ENCODE measurements at regions not wholly inside any gene's neighbourhood (a gene's known extent, or its start where the extent isn't known, plus 50 kb on each side); places are given as distances from the start of the nearest gene placed in this dataset.

GRCh38 chr16:86353148-86353547, 157.2 kb upstream of the FOXF1 start:
- no peak for DNase-seq
- H3K9me3 Mint-ChIP-seq: peaks cover 0 to 10% (median 7%) of the 10 kb centered on the region in 7 donors
- no peaks in the 10 kb centered on the region for H3K36me3 ChIP-seq (replicated peaks in 1 of 2; ENCODE audit: control insufficient read depth in 1 of 2, insufficient read depth in 2 of 2, low read length in 2 of 2)
- no peak overlapping the region for H2AFZ ChIP-seq (ENCODE audit: insufficient read depth, low read depth, low read length, poor library complexity, severe bottlenecking)
- H3K4me3 ChIP-seq (replicated peaks in 1 of 3; ENCODE audit: low read depth in 2 of 3, low read length in 3 of 3): no peak overlapping the region
- no peaks in the 10 kb centered on the region for H3K79me2 ChIP-seq (ENCODE audit: insufficient read depth, low read length)
- H3K27me3 Mint-ChIP-seq (ENCODE audit: low read depth in 3 of 3): peaks cover 25 to 37% (median 27%) of the 10 kb centered on the region in 3 donors
- no peaks in the 10 kb centered on the region for H3K4me1 ChIP-seq (ENCODE audit: control insufficient read depth in 1 of 2, insufficient read depth in 2 of 2, low read length in 2 of 2)
- H3K4me2 ChIP-seq (replicated peaks; ENCODE audit: extremely low read depth, low read length, poor library complexity, severe bottlenecking): no peak overlapping the region
- no peak overlapping the region for H3K9ac ChIP-seq (ENCODE audit: insufficient read depth, low read length, poor library complexity, severe bottlenecking)
- intact Hi-C loops (cut with micrococcal nuclease): no loop called here
- no peak overlapping the region for H3K4me3 Mint-ChIP-seq
- whole genome bisulfite sequencing (ENCODE audit: insufficient coverage): 70% methylated on average over 10 of the region's 11 CpGs
- no peaks in the 10 kb centered on the region for H3K36me3 Mint-ChIP-seq
- no peaks in the 10 kb centered on the region for H3K27me3 ChIP-seq (ENCODE audit: control insufficient read depth in 2 of 2, insufficient read depth in 2 of 2, low read length in 2 of 2)
- H3K9me3 ChIP-seq (replicated peaks in 1 of 2; ENCODE audit: control insufficient read depth in 1 of 2, insufficient read depth in 1 of 2, low read length in 2 of 2): peaks cover 0 to 4% of the 10 kb centered on the region in 2 donors
- H4K20me1 ChIP-seq (ENCODE audit: insufficient read depth, low read length): no peaks in the 10 kb centered on the region
- H3K27ac Mint-ChIP-seq: no peak overlapping the region
- TF ChIP-seq CTCF (IDR thresholded peaks at IDR 0.05): no peak
- H3K4me1 Mint-ChIP-seq: no peaks in the 10 kb centered on the region
- H3K27ac ChIP-seq (ENCODE audit: low read depth in 1 of 2, low read length in 2 of 2): no peak overlapping the region

GRCh38 chr16:86353948-86354347, 156.4 kb upstream of the FOXF1 start:
- Histone ChIP-seq H3K79me2 (ENCODE audit: insufficient read depth, low read length) (no peaks in the 10 kb centered on the region), H3K27me3 (ENCODE audit: control insufficient read depth in 2 of 2, insufficient read depth in 2 of 2, low read length in 2 of 2) (no peaks in the 10 kb centered on the region), H3K4me1 (ENCODE audit: control insufficient read depth in 1 of 2, insufficient read depth in 2 of 2, low read length in 2 of 2) (no peaks in the 10 kb centered on the region), H3K4me3 (replicated peaks in 1 of 3; ENCODE audit: low read depth in 2 of 3, low read length in 3 of 3) (no peak overlapping the region), H3K9ac (ENCODE audit: insufficient read depth, low read length, poor library complexity, severe bottlenecking) (no peak overlapping the region), H2AFZ (ENCODE audit: insufficient read depth, low read depth, low read length, poor library complexity, severe bottlenecking) (no peak overlapping the region), H4K20me1 (ENCODE audit: insufficient read depth, low read length) (no peaks in the 10 kb centered on the region), H3K27ac (ENCODE audit: low read depth in 1 of 2, low read length in 2 of 2) (no peak overlapping the region), H3K36me3 (replicated peaks in 1 of 2; ENCODE audit: control insufficient read depth in 1 of 2, insufficient read depth in 2 of 2, low read length in 2 of 2) (no peaks in the 10 kb centered on the region), H3K4me2 (replicated peaks; ENCODE audit: extremely low read depth, low read length, poor library complexity, severe bottlenecking) (no peak overlapping the region), H3K9me3 (replicated peaks in 1 of 2; ENCODE audit: control insufficient read depth in 1 of 2, insufficient read depth in 1 of 2, low read length in 2 of 2) (peaks cover 0 to 4% of the 10 kb centered on the region in 2 donors)
- Mint-ChIP-seq H3K9me3 (peaks cover 0 to 10% (median 6%) of the 10 kb centered on the region in 7 donors), H3K4me3 (no peak overlapping the region), H3K4me1 (no peaks in the 10 kb centered on the region), H3K27me3 (ENCODE audit: low read depth in 3 of 3) (peaks cover 20 to 35% (median 22%) of the 10 kb centered on the region in 3 donors), H3K27ac (no peak overlapping the region), H3K36me3 (no peaks in the 10 kb centered on the region)
- no peak for TF ChIP-seq CTCF (IDR thresholded peaks at IDR 0.05)
- 66% methylated on average over 9 of the region's 9 CpGs for WGBS (ENCODE audit: insufficient coverage)
- intact Hi-C loops (cut with micrococcal nuclease): no loop called here
- no peak for DNase-seq
